ENCODE measurements at regions not wholly inside any gene's neighbourhood (a gene's known extent, or its start where the extent isn't known, plus 50 kb on each side); places are given as distances from the start of the nearest gene placed in this dataset.
A peak's percentile ranks its signal among the peaks of the same experiment; 100 is the strongest.
"Not testable (repeated sequence)": the region's sequence is repeated elsewhere in the genome, so short reads cannot be mapped to it uniquely, and the experiment has no call there.

- DNase-seq, result no peak
Observed at GRCh38 chr3:187795207-187795960, 50.1 kb upstream of the BCL6 start.

- DNase-seq, result no peak
Observed at GRCh38 chr3:187798126-187798525, 52.9 kb upstream of the BCL6 start.

- no peak for DNase-seq
Observed at GRCh38 chr3:187798531-187799530, 53.6 kb upstream of the BCL6 start.

- no peak for DNase-seq
Observed at GRCh38 chr3:187799942-187800641, 54.8 kb upstream of the BCL6 start.

- no peak for DNase-seq
Observed at GRCh38 chr3:187801152-187801551, 55.9 kb upstream of the BCL6 start.

GRCh38 chr3:187802203-187802927, 57.1 kb upstream of the BCL6 start:
- DNase-seq, result no peak

GRCh38 chr3:187802928-187803259, 57.6 kb upstream of the BCL6 start:
- no peak for DNase-seq

- no peak for DNase-seq
Observed at GRCh38 chr3:187804120-187804744, 59.0 kb upstream of the BCL6 start.

GRCh38 chr3:187804745-187805121, 59.5 kb upstream of the BCL6 start:
- peak; percentile 8 for DNase-seq

- DNase-seq, result no peak
Observed at GRCh38 chr3:187805774-187806173, 60.5 kb upstream of the BCL6 start.

GRCh38 chr3:187807086-187807862, 62.0 kb upstream of the BCL6 start:
- no peak for DNase-seq

- no peak for DNase-seq
Observed at GRCh38 chr3:187808527-187808895, 63.2 kb upstream of the BCL6 start.

- DNase-seq, result no peak
Observed at GRCh38 chr3:187809612-187809991, 64.3 kb upstream of the BCL6 start.

- DNase-seq, result peak; percentile 20
Observed at GRCh38 chr3:187810021-187810446, 64.8 kb upstream of the BCL6 start.

- DNase-seq, result no peak
Observed at GRCh38 chr3:187811585-187812250, 66.5 kb upstream of the BCL6 start.

- no peak for DNase-seq
Observed at GRCh38 chr3:187812496-187812895, 67.2 kb upstream of the BCL6 start.

- DNase-seq, result no peak
Observed at GRCh38 chr3:187813198-187813597, 67.9 kb upstream of the BCL6 start.

GRCh38 chr3:187817766-187818165, 72.5 kb upstream of the BCL6 start:
- DNase-seq, result not testable (repeated sequence)

GRCh38 chr3:187821616-187822317, 76.5 kb upstream of the BCL6 start:
- DNase-seq, result no peak

GRCh38 chr3:187822402-187822801, 77.1 kb upstream of the BCL6 start:
- no peak for DNase-seq
